Keratinocyte (primary cell): ENCODE measurements at regions not wholly inside any gene's neighbourhood (a gene's known extent, or its start where the extent isn't known, plus 50 kb on each side); places are given as distances from the start of the nearest gene placed in this dataset.
"Not testable (repeated sequence)": the region's sequence is repeated elsewhere in the genome, so short reads cannot be mapped to it uniquely, and the experiment has no call there.

Experiments
- DNase-seq: peaks from one replicate; pipeline ENCODE4 v3.0.0-alpha.2; 2011; ENCODE audit warnings: low read depth, missing footprints, low spot score
- FAIRE-seq: peaks from 2 replicates; lab custom pipeline; 2011; peaks lifted over from hg19 to GRCh38; lab: Jason Lieb, UNC
- H2AFZ ChIP-seq: 2 replicates; pipeline ENCODE4 v1.6.0; 2012; ENCODE audit warnings: low read length, control low read depth, inconsistent platforms; ENCODE audit not compliant: control insufficient read depth
- H3K27ac ChIP-seq: 2 replicates; pipeline ENCODE4 v1.5.1; 2011; ENCODE audit warnings: low read length; ENCODE audit not compliant: control insufficient read depth, insufficient read depth
- H3K27me3 ChIP-seq: 3 replicates; pipeline ENCODE4 v1.6.0; 2011; ENCODE audit warnings: low read length; ENCODE audit not compliant: control insufficient read depth, insufficient read depth; ENCODE audit errors: extremely low read depth
- H3K36me3 ChIP-seq, 2 experiments: 2 replicates in 1 of 2; 3 replicates in 1 of 2; pipeline ENCODE4 v1.5.1; 2011; ENCODE audit warnings: low read length in 2 of 2, mild to moderate bottlenecking in 1 of 2; ENCODE audit not compliant: control insufficient read depth in 2 of 2, insufficient read depth in 2 of 2; ENCODE audit errors: extremely low read depth in 1 of 2
- H3K4me1 ChIP-seq: 3 replicates; pipeline ENCODE4 v1.5.1; 2011; ENCODE audit warnings: low read length; ENCODE audit not compliant: control insufficient read depth, insufficient read depth; ENCODE audit errors: extremely low read depth
- H3K4me2 ChIP-seq: 3 replicates; pipeline ENCODE4 v1.6.0; 2011; ENCODE audit warnings: low read depth, low read length; ENCODE audit not compliant: control insufficient read depth, insufficient read depth; ENCODE audit errors: extremely low read depth
- H3K4me3 ChIP-seq, 3 experiments: fragments of 200-600 bp in 1 of 3; sonication (generic) in 1 of 3; 2 replicates in 2 of 3; 3 replicates in 1 of 3; pipeline ENCODE4 v1.5.1; 2011 to 2016; ENCODE audit warnings: low read length in 3 of 3, mild to moderate bottlenecking in 3 of 3, control low read depth in 2 of 3, inconsistent platforms in 1 of 3, low read depth in 1 of 3, mixed read lengths in 1 of 3, mixed run types in 1 of 3, moderate library complexity in 1 of 3; ENCODE audit not compliant: control insufficient read depth in 2 of 3, insufficient read depth in 2 of 3; ENCODE audit errors: extremely low read depth in 1 of 3
- H3K79me2 ChIP-seq: 2 replicates; pipeline ENCODE4 v1.6.0; 2012; ENCODE audit warnings: low read length; ENCODE audit not compliant: control insufficient read depth, insufficient read depth
- H3K9ac ChIP-seq: 3 replicates; pipeline ENCODE4 v1.6.0; 2011; ENCODE audit warnings: low read length; ENCODE audit not compliant: control insufficient read depth, insufficient read depth; ENCODE audit errors: extremely low read depth
- H3K9me1 ChIP-seq: 3 replicates; pipeline ENCODE4 v1.6.0; 2011; ENCODE audit warnings: low read length; ENCODE audit not compliant: control insufficient read depth, insufficient read depth; ENCODE audit errors: extremely low read depth
- H3K9me3 ChIP-seq: 2 replicates; pipeline ENCODE4 v1.5.1; 2012; ENCODE audit warnings: low read depth, low read length; ENCODE audit not compliant: control insufficient read depth
- H4K20me1 ChIP-seq: 3 replicates; pipeline ENCODE4 v1.6.0; 2011; ENCODE audit warnings: low read length; ENCODE audit not compliant: control insufficient read depth, insufficient read depth; ENCODE audit errors: extremely low read depth
- EZH2 ChIP-seq: IDR thresholded peaks from one replicate; pipeline ENCODE4 v1.6.1; 2012; ENCODE audit warnings: inconsistent platforms, mild to moderate bottlenecking, low read length, moderate library complexity
- dilution Hi-C: fragments of 300-500 bp; cut with MboI; formaldehyde crosslinking; loops from one replicate; pipeline ENCODE4 v1.7.0; 2020; ENCODE audit warnings: low sequenced_read_pairs; ENCODE audit not compliant: extremely low pct_ligation_motif_present
- TF ChIP-seq, protein P1 (sequence below), 3 experiments: IDR thresholded peaks in 1 of 3; conservative IDR thresholded peaks in 1 of 3; optimal IDR thresholded peaks in 1 of 3; 2 replicates in 2 of 3; 3 replicates in 1 of 3; pipeline versions ENCODE3 to v1.5.1; 2011; ENCODE audit warnings: low read length in 3 of 3, mild to moderate bottlenecking in 3 of 3, moderate library complexity in 2 of 3, control low read depth in 1 of 3, inconsistent platforms in 1 of 3; ENCODE audit not compliant: insufficient read depth in 2 of 3; ENCODE audit errors: extremely low read depth in 1 of 3

DNA sequence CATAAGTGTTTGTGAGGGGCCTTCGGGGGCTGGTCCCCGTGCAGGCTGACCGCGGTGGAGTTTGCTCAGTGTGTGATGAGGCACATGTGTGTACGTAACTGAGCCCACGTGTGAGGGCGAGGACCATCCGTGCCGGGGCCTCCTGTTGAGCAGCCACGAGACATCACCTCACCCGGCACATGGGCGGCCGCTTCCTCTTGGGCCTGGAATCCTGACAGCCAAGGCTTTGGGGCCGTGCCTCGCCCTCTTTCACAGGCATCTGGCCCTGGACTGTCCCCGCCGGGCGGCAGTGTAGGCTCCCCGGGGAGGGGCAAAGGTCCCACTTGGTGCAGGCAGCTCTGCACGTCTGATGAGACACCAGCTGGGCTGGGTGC, 202.3 kb downstream of the DLL1 start:
- FAIRE-seq (no peak), DNase-seq (no peak)
- no peaks in the 10 kb centered on the region for H3K79me2 ChIP-seq
- no peaks in the 10 kb centered on the region for H3K9me1 ChIP-seq
- TF ChIP-seq, protein P1, sequence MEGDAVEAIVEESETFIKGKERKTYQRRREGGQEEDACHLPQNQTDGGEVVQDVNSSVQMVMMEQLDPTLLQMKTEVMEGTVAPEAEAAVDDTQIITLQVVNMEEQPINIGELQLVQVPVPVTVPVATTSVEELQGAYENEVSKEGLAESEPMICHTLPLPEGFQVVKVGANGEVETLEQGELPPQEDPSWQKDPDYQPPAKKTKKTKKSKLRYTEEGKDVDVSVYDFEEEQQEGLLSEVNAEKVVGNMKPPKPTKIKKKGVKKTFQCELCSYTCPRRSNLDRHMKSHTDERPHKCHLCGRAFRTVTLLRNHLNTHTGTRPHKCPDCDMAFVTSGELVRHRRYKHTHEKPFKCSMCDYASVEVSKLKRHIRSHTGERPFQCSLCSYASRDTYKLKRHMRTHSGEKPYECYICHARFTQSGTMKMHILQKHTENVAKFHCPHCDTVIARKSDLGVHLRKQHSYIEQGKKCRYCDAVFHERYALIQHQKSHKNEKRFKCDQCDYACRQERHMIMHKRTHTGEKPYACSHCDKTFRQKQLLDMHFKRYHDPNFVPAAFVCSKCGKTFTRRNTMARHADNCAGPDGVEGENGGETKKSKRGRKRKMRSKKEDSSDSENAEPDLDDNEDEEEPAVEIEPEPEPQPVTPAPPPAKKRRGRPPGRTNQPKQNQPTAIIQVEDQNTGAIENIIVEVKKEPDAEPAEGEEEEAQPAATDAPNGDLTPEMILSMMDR (optimal IDR thresholded peaks at IDR 0.05 in 1 of 3, IDR thresholded peaks at IDR 0.05 in 1 of 3, conservative IDR thresholded peaks at IDR 0.05 in 1 of 3; ENCODE audit: extremely low read depth in 1 of 3, insufficient read depth in 2 of 3, low read length in 3 of 3): no peak
- TF ChIP-seq EZH2: no peak
- no peak overlapping the region for H3K27ac ChIP-seq
- H3K36me3 ChIP-seq: no peaks in the 10 kb centered on the region
- H3K9ac ChIP-seq: no peak overlapping the region
- dilution Hi-C loops: no loop called here
- H3K4me3 ChIP-seq: no peak overlapping the region
- H3K4me1 ChIP-seq: no peaks in the 10 kb centered on the region
- H3K4me2 ChIP-seq: no peak overlapping the region
- no peak overlapping the region for H2AFZ ChIP-seq
- H3K9me3 ChIP-seq: no peaks in the 10 kb centered on the region
- H4K20me1 ChIP-seq: no peaks in the 10 kb centered on the region
- H3K27me3 ChIP-seq: no peaks in the 10 kb centered on the region

DNA sequence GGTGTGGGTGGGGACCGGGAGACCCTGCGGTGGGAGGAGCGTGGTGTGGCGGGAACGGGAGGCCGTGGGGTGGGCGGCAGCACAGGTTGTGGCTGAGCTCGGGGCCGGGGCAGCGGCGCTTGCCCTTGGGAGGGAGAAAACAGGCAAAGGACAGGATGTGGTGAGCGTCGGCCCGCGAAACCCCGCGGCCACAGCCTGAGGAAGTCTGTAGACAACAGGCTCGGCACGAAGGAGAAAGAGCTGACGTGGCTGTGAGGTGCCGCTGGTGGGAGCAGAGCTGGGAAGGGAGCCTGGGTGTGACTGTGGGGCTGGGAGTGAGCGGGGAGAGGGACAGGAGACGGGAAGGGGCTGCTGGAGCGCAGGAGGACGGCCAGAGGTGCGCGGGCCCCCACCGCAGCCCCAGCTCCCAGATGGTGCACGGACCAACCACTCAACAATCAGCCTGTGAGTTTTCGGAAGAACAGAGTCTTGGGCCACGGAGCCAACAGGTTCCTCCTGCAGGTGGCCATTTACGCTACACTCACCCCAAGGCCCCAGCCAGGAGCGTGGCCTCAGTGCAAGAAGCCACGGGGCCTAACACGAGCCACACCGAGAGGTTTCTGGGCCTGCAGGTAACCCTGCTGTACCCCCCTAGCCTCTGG, 202.8 kb downstream of the DLL1 start:
- TF ChIP-seq EZH2: no peak
- Histone ChIP-seq H3K4me2 (no peak overlapping the region), H3K27ac (no peak overlapping the region), H3K4me3 (no peak overlapping the region), H3K79me2 (no peaks in the 10 kb centered on the region), H3K36me3 (no peaks in the 10 kb centered on the region), H3K27me3 (no peaks in the 10 kb centered on the region), H4K20me1 (no peaks in the 10 kb centered on the region), H3K9ac (no peak overlapping the region), H2AFZ (no peak overlapping the region), H3K9me3 (no peaks in the 10 kb centered on the region), H3K4me1 (no peaks in the 10 kb centered on the region), H3K9me1 (no peaks in the 10 kb centered on the region)
- no peak for FAIRE-seq
- no peak for DNase-seq
- dilution Hi-C loops: no loop called here

DNA sequence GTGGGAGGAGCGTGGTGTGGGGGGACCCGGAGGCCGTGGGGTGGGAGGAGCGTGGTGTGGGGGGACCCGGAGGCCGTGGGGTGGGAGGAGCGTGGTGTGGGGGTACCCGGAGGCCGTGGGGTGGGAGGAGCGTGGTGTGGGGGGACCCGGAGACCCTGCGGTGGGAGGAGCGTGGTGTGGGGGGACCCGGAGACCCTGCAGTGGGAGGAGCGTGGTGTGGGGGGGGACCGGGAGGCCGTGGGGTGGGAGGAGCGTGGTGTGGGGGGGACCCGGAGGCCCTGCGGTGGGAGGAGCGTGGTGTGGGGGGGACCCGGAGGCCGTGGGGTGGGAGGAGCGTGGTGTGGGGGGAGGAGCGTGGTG, 203.5 kb downstream of the DLL1 start:
- H3K79me2 ChIP-seq, H3K9me3 ChIP-seq, H2AFZ ChIP-seq, H3K27ac ChIP-seq, H4K20me1 ChIP-seq, H3K4me3 ChIP-seq, H3K9me1 ChIP-seq, H3K27me3 ChIP-seq, FAIRE-seq, H3K9ac ChIP-seq, dilution Hi-C loops, DNase-seq, H3K4me1 ChIP-seq, H3K36me3 ChIP-seq, H3K4me2 ChIP-seq: not testable (repeated sequence)
